ENCODE measurements at regions not wholly inside any gene's neighbourhood (a gene's known extent, or its start where the extent isn't known, plus 50 kb on each side); places are given as distances from the start of the nearest gene placed in this dataset.
"Not testable (repeated sequence)": the region's sequence is repeated elsewhere in the genome, so short reads cannot be mapped to it uniquely, and the experiment has no call there.

GRCh38 chrX:79026742-79027141 is 81.6 kb downstream of the P2RY10 start:
- DNase-seq; H3K36me3 ChIP-seq; intact Hi-C loops (cut with DNase I); ATAC-seq; H3K9me3 ChIP-seq; H3K4me1 ChIP-seq; H3K4me3 ChIP-seq; H3K27ac ChIP-seq; H3K27me3 ChIP-seq: not testable (repeated sequence)
- 29% methylated on average over 2 of the region's 2 CpGs for WGBS (ENCODE audit: insufficient coverage, low coverage, low lambda C conversion rate, missing lambda C conversion rate)

GRCh38 chrX:79035421-79035820 is 90.2 kb downstream of the P2RY10 start:
- ATAC-seq (no peak), DNase-seq (no peak)
- Histone ChIP-seq H3K4me1 (no peaks in the 10 kb centered on the region), H3K27ac (no peak overlapping the region), H3K27me3 (no peaks in the 10 kb centered on the region), H3K36me3 (no peaks in the 10 kb centered on the region), H3K9me3 (no peaks in the 10 kb centered on the region), H3K4me3 (no peak overlapping the region)
- 11% methylated on average over 1 of the region's 1 CpG for WGBS (ENCODE audit: insufficient coverage, low coverage, low lambda C conversion rate, missing lambda C conversion rate)
- intact Hi-C loops (cut with DNase I), result no loop called here
- TF ChIP-seq CTCF (IDR thresholded peaks at IDR 0.05), result no peak
- TF ChIP-seq POLR2A (IDR thresholded peaks at IDR 0.05), result no peak

- Histone ChIP-seq H3K27ac (no peak overlapping the region), H3K27me3 (no peaks in the 10 kb centered on the region), H3K4me3 (no peak overlapping the region), H3K4me1 (no peaks in the 10 kb centered on the region), H3K9me3 (no peaks in the 10 kb centered on the region), H3K36me3 (no peaks in the 10 kb centered on the region)
- DNase-seq, result no peak
- TF ChIP-seq POLR2A (IDR thresholded peaks at IDR 0.05), result no peak
- no peak for TF ChIP-seq CTCF (IDR thresholded peaks at IDR 0.05)
- WGBS (ENCODE audit: insufficient coverage, low coverage, low lambda C conversion rate, missing lambda C conversion rate), result 24% methylated on average over 4 of the region's 4 CpGs
- peak in 2 of 4 donors; percentile 22 to 36 for ATAC-seq
- intact Hi-C loops (cut with DNase I), result no loop called here
These were observed 91.1 kb downstream of the P2RY10 start for GRCh38 chrX:79036157-79036880.

- DNase-seq, result no peak
- no peaks in the 10 kb centered on the region for H3K4me1 ChIP-seq
- no peak overlapping the region for H3K27ac ChIP-seq
- H3K9me3 ChIP-seq, result no peaks in the 10 kb centered on the region
- TF ChIP-seq POLR2A (IDR thresholded peaks at IDR 0.05) (no peak), CTCF (IDR thresholded peaks at IDR 0.05) (no peak)
- no peaks in the 10 kb centered on the region for H3K36me3 ChIP-seq
- intact Hi-C loops (cut with DNase I), result no loop called here
- no peak overlapping the region for H3K4me3 ChIP-seq
- H3K27me3 ChIP-seq, result peaks cover 0 to 12% of the 10 kb centered on the region in 2 donors
- ATAC-seq, result peak in 1 of 4 donors; percentile 51
- 70% methylated on average over 4 of the region's 5 CpGs for WGBS (ENCODE audit: insufficient coverage, low coverage, low lambda C conversion rate, missing lambda C conversion rate)
These were observed 78.8 kb upstream of the GPR174 start for GRCh38 chrX:79065696-79066095.

GRCh38 chrX:79078114-79078513 is 66.4 kb upstream of the GPR174 start:
- Histone ChIP-seq H3K4me1 (no peaks in the 10 kb centered on the region), H3K27me3 (peaks cover 0 to 4% of the 10 kb centered on the region in 2 donors), H3K27ac (no peak overlapping the region), H3K9me3 (no peaks in the 10 kb centered on the region), H3K4me3 (no peak overlapping the region), H3K36me3 (no peaks in the 10 kb centered on the region)
- DNase-seq, result no peak
- no peak for ATAC-seq
- intact Hi-C loops (cut with DNase I), result no loop called here
- WGBS (ENCODE audit: insufficient coverage, low coverage, low lambda C conversion rate, missing lambda C conversion rate), result 50% methylated on average over 6 of the region's 6 CpGs
- TF ChIP-seq POLR2A (IDR thresholded peaks at IDR 0.05) (no peak), CTCF (IDR thresholded peaks at IDR 0.05) (no peak)

All from right lobe of liver (tissue), 6 donors.